Endothelial cell of umbilical vein (primary cell): ENCODE measurements at regions not wholly inside any gene's neighbourhood (a gene's known extent, or its start where the extent isn't known, plus 50 kb on each side); places are given as distances from the start of the nearest gene placed in this dataset.

Experiments used
- BruUV-seq: library from RNA; stranded (reverse); fragments of 400-500 nt; replicated peaks from 2 replicates; lab custom pipeline; 2021; lab: Mats Ljungman, UMichigan
- CTCF ChIA-PET: fragments of 300-600, 350-600 bp; sonication (Branson Sonifier 250); formaldehyde crosslinking; loops from one replicate; lab custom pipeline; 2021; ENCODE audit warnings: antibody characterized with exemption, inconsistent platforms; lab: Charles Lee
- POLR2A ChIA-PET: fragments of 300-600, 350-600 bp; sonication (Branson Sonifier 250); formaldehyde crosslinking; loops from one replicate; lab custom pipeline; 2021; ENCODE audit warnings: antibody characterized with exemption, inconsistent platforms; lab: Charles Lee
- DNase-seq: peaks from one replicate; pipeline ENCODE4 v3.0.0-alpha.2; 2011; ENCODE audit warnings: low read depth, low spot score
- FAIRE-seq: peaks from 2 replicates; lab custom pipeline; 2011; peaks lifted over from hg19 to GRCh38; lab: Jason Lieb, UNC
- H2AFZ ChIP-seq: 2 replicates; pipeline ENCODE4 v1.6.0; 2012; ENCODE audit warnings: low read depth, low read length, control low read depth, inconsistent platforms
- H3K27ac ChIP-seq: 2 replicates; pipeline ENCODE4 v1.5.1; 2011; ENCODE audit warnings: low read depth, mild to moderate bottlenecking, control low read depth, low read length, moderate library complexity; ENCODE audit not compliant: insufficient read depth
- H3K27me3 ChIP-seq, 2 experiments: 2 replicates each; pipeline versions ENCODE4 v1.6.0 to v1.6.1; 2011; ENCODE audit warnings: low read length in 2 of 2, mixed read lengths in 1 of 2; ENCODE audit not compliant: control insufficient read depth in 2 of 2, insufficient read depth in 2 of 2
- H3K36me3 ChIP-seq, 2 experiments: 2 replicates in 1 of 2; 3 replicates in 1 of 2; pipeline ENCODE4 v1.5.1; 2011; ENCODE audit warnings: low read length in 2 of 2, mild to moderate bottlenecking in 1 of 2, moderate library complexity in 1 of 2; ENCODE audit not compliant: control insufficient read depth in 2 of 2, insufficient read depth in 2 of 2; ENCODE audit errors: extremely low read depth in 1 of 2
- H3K4me1 ChIP-seq: 3 replicates; pipeline ENCODE4 v1.5.1; 2011; ENCODE audit warnings: mild to moderate bottlenecking, low read length; ENCODE audit not compliant: control insufficient read depth, insufficient read depth; ENCODE audit errors: extremely low read depth
- H3K4me2 ChIP-seq: 2 replicates; pipeline ENCODE4 v1.6.1; 2011; ENCODE audit warnings: low read length, control low read depth, mixed read lengths; ENCODE audit not compliant: insufficient read depth
- H3K4me3 ChIP-seq, 3 experiments: fragments of 200-600 bp in 1 of 3; sonication (generic), shearing (Covaris generic) in 1 of 3; replicated peaks in 1 of 3; 2 replicates each; pipeline ENCODE4 v1.5.1; 2011 to 2016; ENCODE audit warnings: control low read depth in 3 of 3, low read length in 3 of 3, mild to moderate bottlenecking in 2 of 3, inconsistent platforms in 1 of 3, low read depth in 1 of 3, moderate library complexity in 1 of 3; ENCODE audit not compliant: insufficient read depth in 1 of 3
- H3K79me2 ChIP-seq: 2 replicates; pipeline ENCODE4 v1.6.0; 2012; ENCODE audit warnings: low read length, inconsistent platforms; ENCODE audit not compliant: control insufficient read depth, insufficient read depth
- H3K9ac ChIP-seq: replicated peaks from 2 replicates; pipeline ENCODE3; 2011; ENCODE audit warnings: low read length, control low read depth; ENCODE audit not compliant: insufficient read depth; ENCODE audit errors: extremely low read depth
- H3K9me1 ChIP-seq: replicated peaks from 3 replicates; pipeline ENCODE4 v1.6.0; 2011; ENCODE audit warnings: mild to moderate bottlenecking, low read length; ENCODE audit not compliant: control insufficient read depth, insufficient read depth; ENCODE audit errors: extremely low read depth
- H3K9me3 ChIP-seq: replicated peaks from 2 replicates; pipeline ENCODE4 v1.5.1; 2012; ENCODE audit warnings: low read length, inconsistent platforms; ENCODE audit not compliant: control insufficient read depth, insufficient read depth
- H4K20me1 ChIP-seq: replicated peaks from 2 replicates; pipeline ENCODE3; 2011; ENCODE audit warnings: mild to moderate bottlenecking, low read length; ENCODE audit not compliant: control insufficient read depth, insufficient read depth; ENCODE audit errors: extremely low read depth
- CTCF ChIP-seq, 2 donors: IDR thresholded peaks; 1 replicate in 1 of 2; 2 replicates in 1 of 2; pipeline ENCODE4 v1.5.1; 2011; ENCODE audit warnings: low read length in 2 of 2, mild to moderate bottlenecking in 2 of 2, moderate library complexity in 2 of 2, control low read depth in 1 of 2, inconsistent platforms in 1 of 2, low read depth in 1 of 2; ENCODE audit not compliant: insufficient read depth in 1 of 2; ENCODE audit errors: extremely low read depth in 1 of 2
- EZH2 ChIP-seq: IDR thresholded peaks from 2 replicates; pipeline ENCODE4 v1.6.1; 2012; ENCODE audit warnings: borderline replicate concordance, low read depth, mild to moderate bottlenecking, moderate library complexity, low read length, inconsistent platforms; ENCODE audit not compliant: severe bottlenecking
- GATA2 ChIP-seq: IDR thresholded peaks from 2 replicates; pipeline ENCODE4 v1.7.0; 2011; ENCODE audit warnings: low read depth, mild to moderate bottlenecking, moderate library complexity, mixed read lengths, low read length; ENCODE audit not compliant: insufficient read length, insufficient read depth
- JUN ChIP-seq: IDR thresholded peaks from 2 replicates; pipeline ENCODE4 v1.6.1; 2011; ENCODE audit warnings: borderline replicate concordance, low read depth; ENCODE audit not compliant: insufficient read length, insufficient read depth
- MAX ChIP-seq: IDR thresholded peaks from 2 replicates; pipeline ENCODE4 v1.6.1; 2011; ENCODE audit not compliant: insufficient read depth, insufficient read length
- MYC ChIP-seq: IDR thresholded peaks from one replicate; pipeline ENCODE4 v1.6.1; 2011; ENCODE audit warnings: mild to moderate bottlenecking, low read depth, low read length
- POLR2A ChIP-seq: IDR thresholded peaks from 2 replicates; pipeline ENCODE4 v1.6.1; 2012; ENCODE audit warnings: low read depth, mild to moderate bottlenecking, control low read depth, low read length
- POLR2AphosphoS5 ChIP-seq: IDR thresholded peaks from 2 replicates; pipeline ENCODE4 v1.6.1; 2012; ENCODE audit warnings: low read depth, mild to moderate bottlenecking, control low read depth, low read length, moderate library complexity; ENCODE audit not compliant: insufficient read depth
- dilution Hi-C: fragments of 300-500 bp; cut with MboI; formaldehyde crosslinking; loops from one replicate; pipeline ENCODE4 v1.15.0; 2019; ENCODE audit warnings: low sequenced_read_pairs; ENCODE audit not compliant: extremely low pct_ligation_motif_present
- intact Hi-C: fragments of 100-400 bp; cut with micrococcal nuclease; formaldehyde crosslinking; loops from one replicate; pipeline ENCODE4 v1.10.0; 2022

- no peaks in the 10 kb centered on the region for H3K27me3 ChIP-seq
- dilution Hi-C loops = no loop called here
- no peaks in the 10 kb centered on the region for H3K9me3 ChIP-seq
- H4K20me1 ChIP-seq = no peaks in the 10 kb centered on the region
- intact Hi-C loops = no loop called here
- H3K9me1 ChIP-seq = no peaks in the 10 kb centered on the region
- no peaks in the 10 kb centered on the region for H3K36me3 ChIP-seq
- DNase-seq = no peak
- FAIRE-seq = no peak
- TF ChIP-seq GATA2 (no peak), MYC (no peak), EZH2 (no peak), POLR2AphosphoS5 (no peak), CTCF (IDR thresholded peaks at IDR 0.05; ENCODE audit: extremely low read depth in 1 of 2, insufficient read depth in 1 of 2, low read depth in 1 of 2, low read length in 2 of 2) (no peak), MAX (no peak), POLR2A (no peak), JUN (no peak)
- ChIA-PET CTCF (no interaction called here), POLR2A (no interaction called here)
- no peak overlapping the region for H3K4me3 ChIP-seq
- no peak overlapping the region for H2AFZ ChIP-seq
- H3K27ac ChIP-seq = no peak overlapping the region
- no peak overlapping the region for H3K4me2 ChIP-seq
- H3K79me2 ChIP-seq = no peaks in the 10 kb centered on the region
- no peak overlapping the region for H3K9ac ChIP-seq
- BruUV-seq = no TSS peak
- H3K4me1 ChIP-seq = no peaks in the 10 kb centered on the region
Observed at GRCh38 chr15:46452297-46452820, 817.5 kb downstream of the SQOR start.
